DOHH2 (cell line): ENCODE measurements at regions not wholly inside any gene's neighbourhood (a gene's known extent, or its start where the extent isn't known, plus 50 kb on each side); places are given as distances from the start of the nearest gene placed in this dataset.

ENCODE experiments used
- H3F3A ChIP-seq: fragments of 200-600 bp; sonication (generic), shearing (Covaris generic); 2 replicates; pipeline ENCODE4 v1.6.0; 2016; ENCODE audit warnings: antibody characterized with exemption, mild to moderate bottlenecking; ENCODE audit not compliant: control insufficient read depth, insufficient read depth
- H3K27ac ChIP-seq: fragments of 200-600 bp; sonication (generic); 2 replicates; pipeline ENCODE4 v1.5.1; 2014; ENCODE audit warnings: low read depth, mild to moderate bottlenecking, low read length, moderate library complexity
- H3K27me3 ChIP-seq: fragments of 200-600 bp; sonication (generic); 2 replicates; pipeline ENCODE4 v1.6.1; 2014; ENCODE audit warnings: mild to moderate bottlenecking, low read length, mixed read lengths; ENCODE audit not compliant: control insufficient read depth
- H3K36me3 ChIP-seq: fragments of 200-600 bp; sonication (generic); 2 replicates; pipeline ENCODE4 v1.6.1; 2014; ENCODE audit warnings: mild to moderate bottlenecking, low read length, moderate library complexity, mixed read lengths; ENCODE audit not compliant: control insufficient read depth
- H3K4me1 ChIP-seq: fragments of 200-600 bp; sonication (generic); 2 replicates; pipeline ENCODE4 v1.6.1; 2014; ENCODE audit warnings: mild to moderate bottlenecking, low read length, mixed read lengths; ENCODE audit not compliant: control insufficient read depth
- H3K4me2 ChIP-seq: fragments of 200-600 bp; sonication (generic); 2 replicates; pipeline ENCODE4 v1.6.0; 2014; ENCODE audit warnings: mild to moderate bottlenecking, low read length, moderate library complexity
- H3K4me3 ChIP-seq: fragments of 200-600 bp; sonication (generic); 2 replicates; pipeline ENCODE4 v1.5.1; 2014; ENCODE audit warnings: mild to moderate bottlenecking, low read length, mixed read lengths
- H3K79me2 ChIP-seq: fragments of 200-600 bp; sonication (generic); 2 replicates; pipeline ENCODE4 v1.6.1; 2014; ENCODE audit warnings: mild to moderate bottlenecking, low read length, mixed read lengths; ENCODE audit not compliant: control insufficient read depth
- H3K9me2 ChIP-seq: fragments of 200-600 bp; sonication (generic); replicated peaks from 2 replicates; pipeline ENCODE4 v1.6.1; 2014; ENCODE audit warnings: mild to moderate bottlenecking, low read length, mixed read lengths; ENCODE audit not compliant: control insufficient read depth
- H3K9me3 ChIP-seq: fragments of 200-600 bp; sonication (generic); 2 replicates; pipeline ENCODE4 v1.6.1; 2014; ENCODE audit warnings: antibody characterized with exemption, low read length, mixed read lengths; ENCODE audit not compliant: control insufficient read depth, insufficient read depth
- H4K20me1 ChIP-seq: fragments of 200-600 bp; sonication (generic); 2 replicates; pipeline ENCODE4 v1.6.0; 2014; ENCODE audit warnings: low read depth, mild to moderate bottlenecking, antibody characterized with exemption, low read length, moderate library complexity; ENCODE audit not compliant: control insufficient read depth, insufficient read depth
- CTCF ChIP-seq: fragments of 200-600 bp; sonication (generic); IDR thresholded peaks from one replicate; pipeline ENCODE4 v1.5.1; 2014; ENCODE audit warnings: antibody characterized with exemption, mild to moderate bottlenecking, low read depth, low read length; ENCODE audit not compliant: poor library complexity, severe bottlenecking
- EZH2phosphoT487 ChIP-seq: fragments of 200-600 bp; sonication (generic); IDR thresholded peaks from 2 replicates; pipeline ENCODE4 v1.6.1; 2017; ENCODE audit warnings: borderline replicate concordance, mild to moderate bottlenecking, antibody characterized with exemption, low read length, moderate library complexity, mixed read lengths

- peaks cover 4% of the 10 kb centered on the region; the same call in 1 of the 2 replicates for H3F3A ChIP-seq
- H3K4me1 ChIP-seq: peaks cover 17% of the 10 kb centered on the region
- no peaks in the 10 kb centered on the region for H3K27me3 ChIP-seq
- H3K79me2 ChIP-seq: no peaks in the 10 kb centered on the region
- no peaks in the 10 kb centered on the region for H3K36me3 ChIP-seq
- H3K9me2 ChIP-seq: no peaks in the 10 kb centered on the region
- H3K4me2 ChIP-seq: peak overlapping the region; percentile 9; the same call in 1 of the 2 replicates
- H3K27ac ChIP-seq: 0 out of 2 replicates have a peak overlapping the region, but pooled peaks have one; percentile 10
- H3K9me3 ChIP-seq: peaks cover 4% of the 10 kb centered on the region
- TF ChIP-seq EZH2phosphoT487: no peak
- TF ChIP-seq CTCF: no peak
- H3K4me3 ChIP-seq: peak overlapping the region; percentile 14; the same call in 1 of the 2 replicates
- H4K20me1 ChIP-seq: no peaks in the 10 kb centered on the region
Observed at GRCh38 chr9:115192280-115192679, 74.3 kb upstream of the TNC start.

- peaks cover 4% of the 10 kb centered on the region for H3K9me3 ChIP-seq
- TF ChIP-seq EZH2phosphoT487 (no peak), CTCF (no peak)
- no peak overlapping the region for H3K27ac ChIP-seq
- H3K4me3 ChIP-seq: no peak overlapping the region
- no peaks in the 10 kb centered on the region for H3K9me2 ChIP-seq
- H3K36me3 ChIP-seq: no peaks in the 10 kb centered on the region
- peaks cover 4% of the 10 kb centered on the region; the same call in 1 of the 2 replicates for H3F3A ChIP-seq
- peaks cover 17% of the 10 kb centered on the region for H3K4me1 ChIP-seq
- no peak overlapping the region for H3K4me2 ChIP-seq
- no peaks in the 10 kb centered on the region for H4K20me1 ChIP-seq
- no peaks in the 10 kb centered on the region for H3K27me3 ChIP-seq
- no peaks in the 10 kb centered on the region for H3K79me2 ChIP-seq
Observed at GRCh38 chr9:115192835-115193525, 75.0 kb upstream of the TNC start.

GRCh38 chr9:115193777-115194176 is 75.8 kb upstream of the TNC start:
- peaks cover 4% of the 10 kb centered on the region; the same call in 1 of the 2 replicates for H3F3A ChIP-seq
- H3K4me1 ChIP-seq: peaks cover 17% of the 10 kb centered on the region
- H3K79me2 ChIP-seq: no peaks in the 10 kb centered on the region
- no peak overlapping the region for H3K4me3 ChIP-seq
- no peaks in the 10 kb centered on the region for H4K20me1 ChIP-seq
- H3K27ac ChIP-seq: no peak overlapping the region
- no peak for TF ChIP-seq EZH2phosphoT487
- no peak for TF ChIP-seq CTCF
- H3K9me2 ChIP-seq: no peaks in the 10 kb centered on the region
- H3K9me3 ChIP-seq: peaks cover 4% of the 10 kb centered on the region
- no peak overlapping the region for H3K4me2 ChIP-seq
- H3K36me3 ChIP-seq: no peaks in the 10 kb centered on the region
- H3K27me3 ChIP-seq: no peaks in the 10 kb centered on the region
